22Rv1 (cell line): ENCODE measurements at regions not wholly inside any gene's neighbourhood (a gene's known extent, or its start where the extent isn't known, plus 50 kb on each side); places are given as distances from the start of the nearest gene placed in this dataset.

Experiments used
- H3K27ac ChIP-seq: fragments of 450-650 bp; 2 replicates; pipeline ENCODE4 v1.5.1; 2017
- ZFX ChIP-seq: fragments of 450-650 bp; IDR thresholded peaks from 2 replicates; pipeline ENCODE4 v1.6.1; 2017; ENCODE audit warnings: antibody characterized with exemption, borderline replicate concordance
- TF ChIP-seq, protein P1 (sequence below): fragments of 450-650 bp; IDR thresholded peaks from 2 replicates; pipeline ENCODE4 v1.5.1; 2017; ENCODE audit warnings: mild to moderate bottlenecking

GRCh38 chr11:134522782-134523570 lies 110.9 kb upstream of the B3GAT1 start:
- H3K27ac ChIP-seq: no peak overlapping the region
- no peak for TF ChIP-seq ZFX

DNA sequence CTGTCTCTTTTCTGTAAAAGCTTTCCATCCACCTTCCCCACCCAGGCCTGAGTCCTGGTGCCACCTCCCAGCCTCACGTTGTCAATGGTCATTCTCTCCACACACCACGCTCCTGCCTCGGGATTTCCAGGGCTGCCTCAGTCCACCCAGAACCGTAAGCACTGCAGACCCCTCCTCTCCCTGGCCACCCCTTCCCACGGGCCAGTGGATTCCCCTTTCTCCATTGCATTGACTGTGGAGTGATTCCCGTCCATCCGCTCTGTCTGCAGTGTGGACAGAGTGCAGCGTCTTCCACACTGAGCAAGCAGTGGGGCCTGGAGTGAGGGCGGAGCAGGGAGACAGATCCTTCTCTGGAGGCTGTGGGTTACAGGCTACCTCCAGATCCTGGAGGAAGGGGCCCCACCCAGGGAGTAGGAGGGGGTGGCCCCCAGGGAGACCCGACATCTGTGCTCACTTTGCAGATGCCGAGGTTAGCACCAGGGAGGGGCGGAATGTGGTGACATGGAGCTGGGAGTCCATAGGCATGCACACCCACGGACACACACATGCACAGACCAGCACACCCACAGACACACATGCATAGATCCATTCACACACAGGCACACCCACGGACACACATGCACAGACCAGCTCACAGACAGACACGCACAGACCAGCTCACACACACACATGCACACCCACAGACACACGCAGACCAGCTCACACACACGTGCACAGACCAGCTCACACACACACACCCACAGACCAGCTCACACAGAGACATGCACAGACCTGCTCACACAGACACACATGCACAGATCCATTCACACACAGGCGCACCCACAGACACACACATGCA lies 109.6 kb upstream of the B3GAT1 start:
- no peak overlapping the region for H3K27ac ChIP-seq
- TF ChIP-seq, protein P1, sequence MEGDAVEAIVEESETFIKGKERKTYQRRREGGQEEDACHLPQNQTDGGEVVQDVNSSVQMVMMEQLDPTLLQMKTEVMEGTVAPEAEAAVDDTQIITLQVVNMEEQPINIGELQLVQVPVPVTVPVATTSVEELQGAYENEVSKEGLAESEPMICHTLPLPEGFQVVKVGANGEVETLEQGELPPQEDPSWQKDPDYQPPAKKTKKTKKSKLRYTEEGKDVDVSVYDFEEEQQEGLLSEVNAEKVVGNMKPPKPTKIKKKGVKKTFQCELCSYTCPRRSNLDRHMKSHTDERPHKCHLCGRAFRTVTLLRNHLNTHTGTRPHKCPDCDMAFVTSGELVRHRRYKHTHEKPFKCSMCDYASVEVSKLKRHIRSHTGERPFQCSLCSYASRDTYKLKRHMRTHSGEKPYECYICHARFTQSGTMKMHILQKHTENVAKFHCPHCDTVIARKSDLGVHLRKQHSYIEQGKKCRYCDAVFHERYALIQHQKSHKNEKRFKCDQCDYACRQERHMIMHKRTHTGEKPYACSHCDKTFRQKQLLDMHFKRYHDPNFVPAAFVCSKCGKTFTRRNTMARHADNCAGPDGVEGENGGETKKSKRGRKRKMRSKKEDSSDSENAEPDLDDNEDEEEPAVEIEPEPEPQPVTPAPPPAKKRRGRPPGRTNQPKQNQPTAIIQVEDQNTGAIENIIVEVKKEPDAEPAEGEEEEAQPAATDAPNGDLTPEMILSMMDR: no peak
- no peak for TF ChIP-seq ZFX

- no peak for TF ChIP-seq ZFX
- TF ChIP-seq, protein P1: no peak
These were observed 109.0 kb upstream of the B3GAT1 start for GRCh38 chr11:134521001-134521400.

DNA sequence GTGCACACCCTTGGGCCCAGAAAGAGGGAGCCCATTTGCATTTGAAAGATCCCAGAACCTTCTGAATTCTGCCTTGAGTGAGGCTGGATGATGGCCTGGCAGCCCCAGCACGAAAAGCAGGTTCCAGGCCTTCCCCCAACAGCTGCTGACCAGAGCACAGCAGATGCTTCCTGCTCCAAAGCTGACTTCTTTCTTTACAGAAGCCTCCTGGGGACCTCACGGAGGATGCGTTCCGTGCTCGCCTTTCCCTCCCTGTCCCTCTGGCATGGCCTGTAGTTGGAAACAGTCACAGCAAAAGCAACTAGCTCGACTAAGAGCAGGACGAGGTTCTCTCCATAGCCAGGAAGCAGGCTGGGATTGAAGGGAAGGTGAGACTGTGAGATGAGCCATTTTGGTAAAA lies 107.7 kb upstream of the B3GAT1 start:
- no peak for TF ChIP-seq ZFX
- TF ChIP-seq, protein P1: no peak
- no peak overlapping the region for H3K27ac ChIP-seq

More at GRCh38 chr11:134521001-134521400, 109.0 kb upstream of the B3GAT1 start:
- no peak overlapping the region for H3K27ac ChIP-seq

DNA sequence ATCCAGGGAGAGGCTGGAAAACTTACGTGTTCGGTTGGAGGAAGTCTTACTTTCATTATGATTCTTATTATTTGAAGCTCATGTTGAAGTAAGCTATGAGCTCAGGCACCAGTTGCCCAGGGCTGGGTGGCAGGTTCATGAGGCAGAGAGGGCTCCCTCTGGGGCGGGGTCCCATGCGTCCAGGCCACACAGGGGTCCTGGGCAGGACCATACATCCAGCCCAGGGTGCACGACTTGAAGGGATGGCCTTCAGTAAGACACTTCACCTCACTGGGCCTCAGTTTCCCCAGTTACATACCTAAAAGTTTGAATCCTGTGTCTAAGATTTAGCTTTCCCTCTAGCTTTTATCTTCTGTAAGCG lies 107.3 kb upstream of the B3GAT1 start:
- no peak overlapping the region for H3K27ac ChIP-seq
- TF ChIP-seq, protein P1: no peak
- TF ChIP-seq ZFX: no peak

DNA sequence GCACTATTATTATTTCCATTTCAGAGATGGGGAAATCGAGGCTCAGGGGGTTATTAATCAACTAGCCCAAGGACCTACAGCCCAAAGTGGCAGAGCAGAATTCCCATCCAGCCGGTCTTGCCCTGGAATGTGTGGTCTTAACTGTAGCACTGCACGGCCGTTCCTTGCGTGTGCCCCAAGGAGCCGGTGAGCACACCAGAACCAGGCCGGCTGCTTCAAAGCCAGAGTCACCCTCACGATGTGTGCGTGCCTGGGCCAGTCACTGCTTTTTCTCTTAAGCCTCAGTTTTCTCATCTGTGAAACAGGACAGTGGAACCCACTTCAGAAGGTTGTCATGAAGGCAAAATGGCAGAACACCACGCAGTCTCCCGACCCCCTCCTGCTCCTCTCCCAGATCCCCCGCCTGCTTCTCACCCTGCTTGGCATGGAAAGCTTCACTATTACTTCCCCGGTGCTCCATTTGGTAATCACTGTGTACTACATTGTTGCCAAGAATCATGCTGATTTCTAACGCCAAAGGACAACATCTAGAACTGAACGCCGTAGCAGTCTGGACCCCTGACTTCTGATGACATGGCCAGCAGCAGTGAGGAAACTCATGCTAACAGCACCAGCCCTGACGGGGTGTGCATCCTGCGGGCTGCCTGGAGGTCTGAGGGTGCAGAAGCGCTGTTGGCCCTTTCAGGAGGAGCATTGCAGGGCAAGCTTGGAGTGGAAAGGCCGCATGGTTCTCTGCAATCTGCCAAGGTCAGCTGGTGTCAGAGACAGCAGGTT lies 106.8 kb upstream of the B3GAT1 start:
- TF ChIP-seq, protein P1: no peak
- no peak for TF ChIP-seq ZFX
- H3K27ac ChIP-seq: no peak overlapping the region

- H3K27ac ChIP-seq: no peak overlapping the region
- TF ChIP-seq, protein P1: no peak
- TF ChIP-seq ZFX: no peak
These were observed 105.7 kb upstream of the B3GAT1 start for GRCh38 chr11:134517621-134518293.
